NCI-H774 (cell line): ENCODE measurements at regions not wholly inside any gene's neighbourhood (a gene's known extent, or its start where the extent isn't known, plus 50 kb on each side); places are given as distances from the start of the nearest gene placed in this dataset.

Experiments used
- DNase-seq: peaks from one replicate; lab custom pipeline; 2025; lab: John Stamatoyannopoulos, UW

- DNase-seq = no peak
These were observed 154.5 kb upstream of the C11orf87 start for GRCh38 chr11:109267293-109268095.

GRCh38 chr11:109275931-109276330 lies 146.1 kb upstream of the C11orf87 start:
- no peak for DNase-seq

- DNase-seq = no peak
These were observed 136.5 kb upstream of the C11orf87 start for GRCh38 chr11:109285465-109285864.

- no peak for DNase-seq
These were observed 130.4 kb upstream of the C11orf87 start for GRCh38 chr11:109291553-109291952.

GRCh38 chr11:109298865-109299264 lies 123.1 kb upstream of the C11orf87 start:
- no peak for DNase-seq

GRCh38 chr11:109300211-109300610 lies 121.8 kb upstream of the C11orf87 start:
- DNase-seq = no peak

- DNase-seq = no peak
These were observed 119.2 kb upstream of the C11orf87 start for GRCh38 chr11:109302591-109303334.

GRCh38 chr11:109303342-109303741 lies 118.6 kb upstream of the C11orf87 start:
- peak; percentile 42 for DNase-seq

- no peak for DNase-seq
These were observed 117.8 kb upstream of the C11orf87 start for GRCh38 chr11:109304159-109304558.

GRCh38 chr11:109305009-109305408 lies 117.0 kb upstream of the C11orf87 start:
- DNase-seq = no peak

- DNase-seq = no peak
These were observed 115.7 kb upstream of the C11orf87 start for GRCh38 chr11:109306322-109306721.

- DNase-seq = no peak
These were observed 114.6 kb upstream of the C11orf87 start for GRCh38 chr11:109307366-109307765.

GRCh38 chr11:109308551-109308950 lies 113.4 kb upstream of the C11orf87 start:
- DNase-seq = no peak

GRCh38 chr11:109309153-109309552 lies 112.8 kb upstream of the C11orf87 start:
- no peak for DNase-seq

- DNase-seq = no peak
These were observed 104.3 kb upstream of the C11orf87 start for GRCh38 chr11:109317726-109318125.

GRCh38 chr11:109320595-109320994 lies 101.4 kb upstream of the C11orf87 start:
- DNase-seq = no peak

- no peak for DNase-seq
These were observed 95.2 kb upstream of the C11orf87 start for GRCh38 chr11:109326781-109327180.

GRCh38 chr11:109329716-109330115 lies 92.3 kb upstream of the C11orf87 start:
- DNase-seq = no peak

GRCh38 chr11:109338131-109338530 lies 83.9 kb upstream of the C11orf87 start:
- no peak for DNase-seq

GRCh38 chr11:109342261-109342660 lies 79.7 kb upstream of the C11orf87 start:
- DNase-seq = no peak

- no peak for DNase-seq
These were observed 78.7 kb upstream of the C11orf87 start for GRCh38 chr11:109343242-109343641.

- no peak for DNase-seq
These were observed 74.7 kb upstream of the C11orf87 start for GRCh38 chr11:109347304-109347703.
